ENCODE measurements at regions not wholly inside any gene's neighbourhood (a gene's known extent, or its start where the extent isn't known, plus 50 kb on each side); places are given as distances from the start of the nearest gene placed in this dataset.

- DNase-seq (ENCODE audit: low spot score): no peak
Measured at GRCh38 chr9:75410405-75410804, 322.1 kb downstream of the OSTF1 start.

- no peak for DNase-seq (ENCODE audit: low spot score)
Measured at GRCh38 chr9:75414371-75415160, 326.3 kb downstream of the OSTF1 start.

GRCh38 chr9:75417471-75417870 is 329.2 kb downstream of the OSTF1 start:
- DNase-seq (ENCODE audit: low spot score): no peak

GRCh38 chr9:75418518-75418917 is 330.2 kb downstream of the OSTF1 start:
- DNase-seq (ENCODE audit: low spot score): no peak

GRCh38 chr9:75422944-75423522 is 334.7 kb downstream of the OSTF1 start:
- no peak for DNase-seq (ENCODE audit: low spot score)

GRCh38 chr9:75429531-75430475 is 341.5 kb downstream of the OSTF1 start:
- DNase-seq (ENCODE audit: low spot score): no peak

GRCh38 chr9:75431375-75431774 is 343.1 kb downstream of the OSTF1 start:
- no peak for DNase-seq (ENCODE audit: low spot score)

GRCh38 chr9:75432386-75432785 is 344.1 kb downstream of the OSTF1 start:
- no peak for DNase-seq (ENCODE audit: low spot score)

GRCh38 chr9:75432888-75433287 is 344.6 kb downstream of the OSTF1 start:
- DNase-seq (ENCODE audit: low spot score): no peak

GRCh38 chr9:75438716-75439115 is 350.4 kb downstream of the OSTF1 start:
- no peak for DNase-seq (ENCODE audit: low spot score)

GRCh38 chr9:75440914-75441313 is 352.6 kb downstream of the OSTF1 start:
- no peak for DNase-seq (ENCODE audit: low spot score)

- DNase-seq (ENCODE audit: low spot score): no peak
Measured at GRCh38 chr9:75445144-75445543, 356.8 kb downstream of the OSTF1 start.

GRCh38 chr9:75447281-75447680 is 359.0 kb downstream of the OSTF1 start:
- no peak for DNase-seq (ENCODE audit: low spot score)

GRCh38 chr9:75448281-75448680 is 360.0 kb downstream of the OSTF1 start:
- DNase-seq (ENCODE audit: low spot score): no peak

- DNase-seq (ENCODE audit: low spot score): no peak
Measured at GRCh38 chr9:75448955-75449354, 360.6 kb downstream of the OSTF1 start.

- no peak for DNase-seq (ENCODE audit: low spot score)
Measured at GRCh38 chr9:75451045-75451444, 362.7 kb downstream of the OSTF1 start.

- no peak for DNase-seq (ENCODE audit: low spot score)
Measured at GRCh38 chr9:75451505-75451904, 363.2 kb downstream of the OSTF1 start.

GRCh38 chr9:75452512-75452911 is 364.2 kb downstream of the OSTF1 start:
- DNase-seq (ENCODE audit: low spot score): no peak

- no peak for DNase-seq (ENCODE audit: low spot score)
Measured at GRCh38 chr9:75454043-75454442, 365.7 kb downstream of the OSTF1 start.

GRCh38 chr9:75454891-75455290 is 366.6 kb downstream of the OSTF1 start:
- DNase-seq (ENCODE audit: low spot score): no peak

- no peak for DNase-seq (ENCODE audit: low spot score)
Measured at GRCh38 chr9:75455444-75455921, 367.2 kb downstream of the OSTF1 start.

- no peak for DNase-seq (ENCODE audit: low spot score)
Measured at GRCh38 chr9:75456698-75457097, 368.4 kb downstream of the OSTF1 start.

All from kidney capillary endothelial cell (primary cell).